ENCODE measurements at regions not wholly inside any gene's neighbourhood (a gene's known extent, or its start where the extent isn't known, plus 50 kb on each side); places are given as distances from the start of the nearest gene placed in this dataset.

- Histone ChIP-seq H2AFZ (ENCODE audit: low read depth) (no peak overlapping the region), H4K20me1 (ENCODE audit: insufficient read depth) (no peaks in the 10 kb centered on the region), H3K9ac (no peak overlapping the region), H3K36me3 (ENCODE audit: insufficient read depth) (no peaks in the 10 kb centered on the region), H3K4me2 (no peak overlapping the region), H3K4me3 (IDR thresholded peaks at IDR 0.05; ENCODE audit: insufficient read depth, low read depth, low read length) (no peak overlapping the region), H3K27ac (no peak overlapping the region), H3K79me2 (ENCODE audit: insufficient read depth, low read depth) (no peaks in the 10 kb centered on the region), H3K4me1 (ENCODE audit: low read depth, poor library complexity, severe bottlenecking) (no peaks in the 10 kb centered on the region), H3K27me3 (ENCODE audit: insufficient read depth, low read depth) (no peaks in the 10 kb centered on the region)
- no peak for TF ChIP-seq CTCF (conservative IDR thresholded peaks at IDR 0.05; ENCODE audit: low read depth, low read length)
These were observed 574.1 kb upstream of the ID2 start for GRCh38 chr2:8107621-8108378.

- Histone ChIP-seq H3K4me1 (ENCODE audit: low read depth, poor library complexity, severe bottlenecking) (no peaks in the 10 kb centered on the region), H2AFZ (ENCODE audit: low read depth) (no peak overlapping the region), H3K4me2 (no peak overlapping the region), H3K9ac (no peak overlapping the region), H3K4me3 (IDR thresholded peaks at IDR 0.05; ENCODE audit: insufficient read depth, low read depth, low read length) (no peak overlapping the region), H4K20me1 (ENCODE audit: insufficient read depth) (no peaks in the 10 kb centered on the region), H3K79me2 (ENCODE audit: insufficient read depth, low read depth) (no peaks in the 10 kb centered on the region), H3K27me3 (ENCODE audit: insufficient read depth, low read depth) (no peaks in the 10 kb centered on the region), H3K36me3 (ENCODE audit: insufficient read depth) (no peaks in the 10 kb centered on the region), H3K27ac (no peak overlapping the region)
- no peak for TF ChIP-seq CTCF (conservative IDR thresholded peaks at IDR 0.05; ENCODE audit: low read depth, low read length)
These were observed 571.1 kb upstream of the ID2 start for GRCh38 chr2:8110716-8111115.

- H4K20me1 ChIP-seq (ENCODE audit: insufficient read depth) = no peaks in the 10 kb centered on the region
- no peak overlapping the region for H3K27ac ChIP-seq
- no peaks in the 10 kb centered on the region for H3K4me1 ChIP-seq (ENCODE audit: low read depth, poor library complexity, severe bottlenecking)
- H2AFZ ChIP-seq (ENCODE audit: low read depth) = no peak overlapping the region
- no peak overlapping the region for H3K4me2 ChIP-seq
- TF ChIP-seq CTCF (conservative IDR thresholded peaks at IDR 0.05; ENCODE audit: low read depth, low read length) = no peak
- no peaks in the 10 kb centered on the region for H3K27me3 ChIP-seq (ENCODE audit: insufficient read depth, low read depth)
- no peak overlapping the region for H3K4me3 ChIP-seq (IDR thresholded peaks at IDR 0.05; ENCODE audit: insufficient read depth, low read depth, low read length)
- H3K79me2 ChIP-seq (ENCODE audit: insufficient read depth, low read depth) = no peaks in the 10 kb centered on the region
- H3K9ac ChIP-seq = no peak overlapping the region
- H3K36me3 ChIP-seq (ENCODE audit: insufficient read depth) = no peaks in the 10 kb centered on the region
These were observed 570.7 kb upstream of the ID2 start for GRCh38 chr2:8111193-8111592.

GRCh38 chr2:8115456-8115855, 566.4 kb upstream of the ID2 start:
- H3K27me3 ChIP-seq (ENCODE audit: insufficient read depth, low read depth) = no peaks in the 10 kb centered on the region
- peaks cover 2% of the 10 kb centered on the region for H3K4me1 ChIP-seq (ENCODE audit: low read depth, poor library complexity, severe bottlenecking)
- no peak overlapping the region for H3K27ac ChIP-seq
- no peaks in the 10 kb centered on the region for H3K36me3 ChIP-seq (ENCODE audit: insufficient read depth)
- H3K4me3 ChIP-seq (IDR thresholded peaks at IDR 0.05; ENCODE audit: insufficient read depth, low read depth, low read length) = no peak overlapping the region
- TF ChIP-seq CTCF (conservative IDR thresholded peaks at IDR 0.05; ENCODE audit: low read depth, low read length) = no peak
- no peak overlapping the region for H2AFZ ChIP-seq (ENCODE audit: low read depth)
- H3K4me2 ChIP-seq = no peak overlapping the region
- H3K79me2 ChIP-seq (ENCODE audit: insufficient read depth, low read depth) = no peaks in the 10 kb centered on the region
- H3K9ac ChIP-seq = no peak overlapping the region
- no peaks in the 10 kb centered on the region for H4K20me1 ChIP-seq (ENCODE audit: insufficient read depth)

Measured in KMS-11 (cell line).